Neural progenitor cell (in vitro differentiated cells): ENCODE measurements at regions not wholly inside any gene's neighbourhood (a gene's known extent, or its start where the extent isn't known, plus 50 kb on each side); places are given as distances from the start of the nearest gene placed in this dataset.

Experiments used
- DNase-seq: peaks from one replicate; pipeline ENCODE4 v3.0.0-alpha.2; 2016; ENCODE audit warnings: low spot score
- H2AFZ ChIP-seq: fragments of 200-600 bp; sonication (generic); replicated peaks from 2 replicates; pipeline ENCODE4 v1.6.1; 2016; ENCODE audit warnings: antibody characterized with exemption
- H3F3A ChIP-seq: fragments of 200-600 bp; sonication (generic); 2 replicates; pipeline ENCODE4 v1.6.1; 2016; ENCODE audit warnings: antibody characterized with exemption, low read depth
- H3K27ac ChIP-seq: fragments of 200-600 bp; sonication (generic); 2 replicates; pipeline ENCODE4 v1.5.1; 2016; ENCODE audit warnings: mild to moderate bottlenecking
- H3K27me3 ChIP-seq: fragments of 200-600 bp; sonication (generic); 2 replicates; pipeline ENCODE4 v1.6.1; 2016; ENCODE audit warnings: mild to moderate bottlenecking, moderate library complexity
- H3K36me3 ChIP-seq: fragments of 200-600 bp; sonication (generic); 2 replicates; pipeline ENCODE4 v1.5.1; 2016
- H3K4me1 ChIP-seq: fragments of 200-600 bp; sonication (generic); 2 replicates; pipeline ENCODE4 v1.6.1; 2016; ENCODE audit warnings: mixed run types
- H3K4me2 ChIP-seq: fragments of 200-600 bp; sonication (generic); 2 replicates; pipeline ENCODE4 v1.6.1; 2016
- H3K4me3 ChIP-seq: fragments of 200-600 bp; sonication (generic); 2 replicates; pipeline ENCODE4 v1.5.1; 2016
- H3K79me2 ChIP-seq: fragments of 200-600 bp; sonication (generic); 2 replicates; pipeline ENCODE4 v1.6.1; 2016; ENCODE audit warnings: low read depth
- H3K9ac ChIP-seq: fragments of 200-600 bp; sonication (generic); 2 replicates; pipeline ENCODE4 v1.6.1; 2016
- H3K9me3 ChIP-seq: fragments of 200-600 bp; sonication (generic); 2 replicates; pipeline ENCODE4 v1.5.1; 2016; ENCODE audit warnings: low read depth
- H4K20me1 ChIP-seq: fragments of 200-600 bp; sonication (generic); 2 replicates; pipeline ENCODE4 v1.6.1; 2016; ENCODE audit warnings: low read depth
- H3K27ac Mint-ChIP-seq: 3 replicates; pipeline ENCODE4 v1.8.0; 2021; ENCODE audit warnings: mixed read lengths
- H3K27me3 Mint-ChIP-seq: 2 replicates; pipeline ENCODE4 v1.8.0; 2022; ENCODE audit warnings: low read depth, mild to moderate bottlenecking, inconsistent platforms, moderate library complexity, mixed read lengths; ENCODE audit not compliant: insufficient read depth
- H3K36me3 Mint-ChIP-seq: 3 replicates; pipeline ENCODE4 v1.8.0; 2021; ENCODE audit warnings: mixed read lengths
- H3K4me1 Mint-ChIP-seq: 3 replicates; pipeline ENCODE4 v1.8.0; 2021; ENCODE audit warnings: mixed read lengths
- H3K4me3 Mint-ChIP-seq: 3 replicates; pipeline ENCODE4 v1.8.0; 2021; ENCODE audit warnings: mild to moderate bottlenecking, moderate library complexity, mixed read lengths
- H3K9me3 Mint-ChIP-seq: 3 replicates; pipeline ENCODE4 v1.8.0; 2020; ENCODE audit warnings: mixed read lengths
- CTCF ChIP-seq: fragments of 200-600 bp; sonication (generic); IDR thresholded peaks from 2 replicates; pipeline ENCODE4 v1.5.1; 2017; ENCODE audit warnings: antibody characterized with exemption, mild to moderate bottlenecking
- EZH2 ChIP-seq: fragments of 200-600 bp; sonication (generic); IDR thresholded peaks from 2 replicates; pipeline ENCODE4 v1.6.1; 2017; ENCODE audit warnings: antibody characterized with exemption, mild to moderate bottlenecking, moderate library complexity
- EZH2phosphoT487 ChIP-seq: fragments of 200-600 bp; sonication (generic); IDR thresholded peaks from 2 replicates; pipeline ENCODE4 v1.6.1; 2017; ENCODE audit warnings: antibody characterized with exemption

GRCh38 chr18:2219706-2220105 lies 351.6 kb downstream of the METTL4 start:
- Mint-ChIP-seq H3K4me1 (peaks cover 7% of the 10 kb centered on the region), H3K36me3 (no peaks in the 10 kb centered on the region), H3K27ac (no peak overlapping the region), H3K9me3 (no peaks in the 10 kb centered on the region), H3K4me3 (no peak overlapping the region), H3K27me3 (no peaks in the 10 kb centered on the region)
- H3K4me1 ChIP-seq = no peaks in the 10 kb centered on the region
- H3K27ac ChIP-seq = no peak overlapping the region
- H4K20me1 ChIP-seq = no peaks in the 10 kb centered on the region
- H3K9ac ChIP-seq = no peak overlapping the region
- no peaks in the 10 kb centered on the region for H3K27me3 ChIP-seq
- H3K4me3 ChIP-seq = no peak overlapping the region
- no peak for DNase-seq
- H3K79me2 ChIP-seq = no peaks in the 10 kb centered on the region
- no peaks in the 10 kb centered on the region for H3F3A ChIP-seq
- H3K4me2 ChIP-seq = no peak overlapping the region
- no peaks in the 10 kb centered on the region for H3K36me3 ChIP-seq
- TF ChIP-seq EZH2phosphoT487 (no peak), CTCF (no peak), EZH2 (no peak)
- H2AFZ ChIP-seq = no peak overlapping the region
- H3K9me3 ChIP-seq = no peaks in the 10 kb centered on the region

- H3K4me2 ChIP-seq = no peak overlapping the region
- Mint-ChIP-seq H3K27ac (no peak overlapping the region), H3K4me3 (no peak overlapping the region), H3K36me3 (no peaks in the 10 kb centered on the region), H3K27me3 (no peaks in the 10 kb centered on the region), H3K9me3 (no peaks in the 10 kb centered on the region), H3K4me1 (peaks cover 7% of the 10 kb centered on the region)
- no peaks in the 10 kb centered on the region for H3K4me1 ChIP-seq
- no peak overlapping the region for H2AFZ ChIP-seq
- no peaks in the 10 kb centered on the region for H3K79me2 ChIP-seq
- no peaks in the 10 kb centered on the region for H3K9me3 ChIP-seq
- H3K27ac ChIP-seq = no peak overlapping the region
- no peaks in the 10 kb centered on the region for H3K36me3 ChIP-seq
- no peaks in the 10 kb centered on the region for H4K20me1 ChIP-seq
- no peaks in the 10 kb centered on the region for H3F3A ChIP-seq
- H3K4me3 ChIP-seq = no peak overlapping the region
- H3K27me3 ChIP-seq = no peaks in the 10 kb centered on the region
- no peak overlapping the region for H3K9ac ChIP-seq
- TF ChIP-seq CTCF = no peak
- no peak for TF ChIP-seq EZH2
- no peak for TF ChIP-seq EZH2phosphoT487
- no peak for DNase-seq
Measured at GRCh38 chr18:2222270-2223185, 348.8 kb downstream of the METTL4 start.

- H3K4me1 Mint-ChIP-seq = peaks cover 7% of the 10 kb centered on the region
- Histone ChIP-seq H3K4me1 (no peaks in the 10 kb centered on the region), H3K9ac (no peak overlapping the region), H3K4me3 (no peak overlapping the region), H3K36me3 (no peaks in the 10 kb centered on the region), H4K20me1 (no peaks in the 10 kb centered on the region), H3K27ac (no peak overlapping the region), H3K27me3 (no peaks in the 10 kb centered on the region), H3K4me2 (no peak overlapping the region), H2AFZ (peak overlapping the region; percentile 22), H3K79me2 (no peaks in the 10 kb centered on the region), H3K9me3 (no peaks in the 10 kb centered on the region), H3F3A (no peaks in the 10 kb centered on the region)
- no peaks in the 10 kb centered on the region for H3K36me3 Mint-ChIP-seq
- peak; percentile 42 for DNase-seq
- no peak for TF ChIP-seq CTCF
- TF ChIP-seq EZH2phosphoT487 = no peak
- TF ChIP-seq EZH2 = no peak
- no peaks in the 10 kb centered on the region for H3K9me3 Mint-ChIP-seq
- no peak overlapping the region for H3K27ac Mint-ChIP-seq
- no peaks in the 10 kb centered on the region for H3K27me3 Mint-ChIP-seq
- H3K4me3 Mint-ChIP-seq = no peak overlapping the region
Measured at GRCh38 chr18:2223449-2223848, 347.9 kb downstream of the METTL4 start.
